Neural progenitor cell (in vitro differentiated cells): ENCODE measurements at regions not wholly inside any gene's neighbourhood (a gene's known extent, or its start where the extent isn't known, plus 50 kb on each side); places are given as distances from the start of the nearest gene placed in this dataset.

ENCODE experiments used
- EZH2 ChIP-seq: fragments of 200-600 bp; sonication (generic); IDR thresholded peaks from 2 replicates; pipeline ENCODE4 v1.6.1; 2017; ENCODE audit warnings: antibody characterized with exemption, mild to moderate bottlenecking, moderate library complexity
- TF ChIP-seq, protein P1 (sequence below): fragments of 200-600 bp; sonication (generic); IDR thresholded peaks from 2 replicates; pipeline ENCODE4 v1.5.1; 2017; ENCODE audit warnings: antibody characterized with exemption, mild to moderate bottlenecking

DNA sequence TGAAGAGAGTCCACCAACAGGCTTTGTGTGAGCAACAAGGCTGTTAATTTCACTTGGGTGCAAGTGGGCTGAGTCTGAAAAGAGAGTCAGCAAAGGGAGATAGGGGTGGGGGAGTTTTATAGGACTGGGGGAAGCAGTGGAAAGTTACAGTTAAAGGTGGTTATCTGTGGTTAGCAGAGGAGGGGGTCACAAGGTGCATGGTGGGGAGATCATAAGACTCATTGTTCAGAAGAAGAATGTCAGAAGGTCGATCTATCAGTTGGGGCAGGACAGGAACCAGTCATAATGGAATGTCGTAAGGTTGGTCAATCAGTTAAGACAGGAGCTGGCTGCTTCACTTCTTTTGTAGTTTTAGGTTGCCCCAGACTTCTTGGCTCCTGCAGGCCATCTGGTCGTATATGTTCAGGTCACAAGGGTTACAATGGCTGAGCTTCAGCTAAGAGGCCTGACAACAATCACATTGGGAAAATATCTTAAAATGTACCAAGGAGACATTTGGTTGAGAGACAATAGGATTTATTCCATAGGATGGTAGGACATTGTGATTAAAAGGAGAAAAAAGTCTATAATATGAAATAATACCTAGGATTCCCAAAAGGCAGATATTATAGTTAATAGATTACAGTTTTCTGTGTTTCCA lies 356.4 kb downstream of the ANKRD7 start:
- TF ChIP-seq, protein P1, sequence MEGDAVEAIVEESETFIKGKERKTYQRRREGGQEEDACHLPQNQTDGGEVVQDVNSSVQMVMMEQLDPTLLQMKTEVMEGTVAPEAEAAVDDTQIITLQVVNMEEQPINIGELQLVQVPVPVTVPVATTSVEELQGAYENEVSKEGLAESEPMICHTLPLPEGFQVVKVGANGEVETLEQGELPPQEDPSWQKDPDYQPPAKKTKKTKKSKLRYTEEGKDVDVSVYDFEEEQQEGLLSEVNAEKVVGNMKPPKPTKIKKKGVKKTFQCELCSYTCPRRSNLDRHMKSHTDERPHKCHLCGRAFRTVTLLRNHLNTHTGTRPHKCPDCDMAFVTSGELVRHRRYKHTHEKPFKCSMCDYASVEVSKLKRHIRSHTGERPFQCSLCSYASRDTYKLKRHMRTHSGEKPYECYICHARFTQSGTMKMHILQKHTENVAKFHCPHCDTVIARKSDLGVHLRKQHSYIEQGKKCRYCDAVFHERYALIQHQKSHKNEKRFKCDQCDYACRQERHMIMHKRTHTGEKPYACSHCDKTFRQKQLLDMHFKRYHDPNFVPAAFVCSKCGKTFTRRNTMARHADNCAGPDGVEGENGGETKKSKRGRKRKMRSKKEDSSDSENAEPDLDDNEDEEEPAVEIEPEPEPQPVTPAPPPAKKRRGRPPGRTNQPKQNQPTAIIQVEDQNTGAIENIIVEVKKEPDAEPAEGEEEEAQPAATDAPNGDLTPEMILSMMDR, result no peak
- TF ChIP-seq EZH2, result no peak
